ENCODE measurements at regions not wholly inside any gene's neighbourhood (a gene's known extent, or its start where the extent isn't known, plus 50 kb on each side); places are given as distances from the start of the nearest gene placed in this dataset.
A peak's percentile ranks its signal among the peaks of the same experiment; 100 is the strongest.

DNA sequence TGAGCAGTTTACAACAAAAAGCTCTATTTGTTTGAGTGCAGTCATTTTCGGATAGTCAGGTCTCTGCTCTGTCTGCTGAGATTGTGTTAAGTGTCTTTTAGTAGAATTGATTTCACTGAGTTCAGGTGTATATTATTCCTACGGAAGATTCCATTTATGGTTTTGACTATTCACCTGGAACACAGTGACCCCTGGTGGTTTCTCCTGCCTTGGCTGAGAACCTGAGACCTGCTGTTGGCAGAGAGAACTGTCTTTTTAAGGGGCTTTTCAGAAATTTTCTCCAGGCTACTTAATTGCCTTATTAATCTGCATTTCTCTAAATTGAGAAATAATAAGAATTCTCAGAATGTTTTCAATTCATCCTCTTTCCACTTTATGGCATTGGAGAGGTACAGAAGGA is 508.0 kb downstream of the TBC1D32 start:
- no peak overlapping the region for H2AK5ac ChIP-seq (ENCODE audit: low read depth, low read length)
- TF ChIP-seq RAD21 (IDR thresholded peaks at IDR 0.05 in 1 of 2, conservative IDR thresholded peaks at IDR 0.05 in 1 of 2; ENCODE audit: low read depth in 2 of 2, low read length in 2 of 2) (peak; percentile 74 to 81), NANOG (IDR thresholded peaks at IDR 0.05; ENCODE audit: insufficient read depth, low read depth, low read length, poor library complexity, severe bottlenecking) (no peak)
- TF ChIP-seq, protein P1, sequence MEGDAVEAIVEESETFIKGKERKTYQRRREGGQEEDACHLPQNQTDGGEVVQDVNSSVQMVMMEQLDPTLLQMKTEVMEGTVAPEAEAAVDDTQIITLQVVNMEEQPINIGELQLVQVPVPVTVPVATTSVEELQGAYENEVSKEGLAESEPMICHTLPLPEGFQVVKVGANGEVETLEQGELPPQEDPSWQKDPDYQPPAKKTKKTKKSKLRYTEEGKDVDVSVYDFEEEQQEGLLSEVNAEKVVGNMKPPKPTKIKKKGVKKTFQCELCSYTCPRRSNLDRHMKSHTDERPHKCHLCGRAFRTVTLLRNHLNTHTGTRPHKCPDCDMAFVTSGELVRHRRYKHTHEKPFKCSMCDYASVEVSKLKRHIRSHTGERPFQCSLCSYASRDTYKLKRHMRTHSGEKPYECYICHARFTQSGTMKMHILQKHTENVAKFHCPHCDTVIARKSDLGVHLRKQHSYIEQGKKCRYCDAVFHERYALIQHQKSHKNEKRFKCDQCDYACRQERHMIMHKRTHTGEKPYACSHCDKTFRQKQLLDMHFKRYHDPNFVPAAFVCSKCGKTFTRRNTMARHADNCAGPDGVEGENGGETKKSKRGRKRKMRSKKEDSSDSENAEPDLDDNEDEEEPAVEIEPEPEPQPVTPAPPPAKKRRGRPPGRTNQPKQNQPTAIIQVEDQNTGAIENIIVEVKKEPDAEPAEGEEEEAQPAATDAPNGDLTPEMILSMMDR (IDR thresholded peaks at IDR 0.05; ENCODE audit: control extremely low read depth in 1 of 3, insufficient read depth in 1 of 3, low read depth in 1 of 3, low read length in 3 of 3), result peak; percentile 52 to 73 (median 66)
- H3K9me3 ChIP-seq (ENCODE audit: insufficient read depth in 2 of 2, low read depth in 1 of 2, low read length in 1 of 2), result no peaks in the 10 kb centered on the region
- no peaks in the 10 kb centered on the region for H3K36me3 ChIP-seq (ENCODE audit: control insufficient read depth in 2 of 4, insufficient read depth in 4 of 4, low read length in 3 of 4)
- H3K4me3 ChIP-seq (ENCODE audit: extremely low read depth in 1 of 4, insufficient read depth in 2 of 4, low read depth in 3 of 4, low read length in 4 of 4), result no peak overlapping the region
- no peaks in the 10 kb centered on the region for H3K79me1 ChIP-seq (ENCODE audit: low read depth, low read length)
- POLR2A ChIA-PET (ENCODE audit: partially characterized antibody), result no interaction called here
- no peak overlapping the region for H2BK15ac ChIP-seq (ENCODE audit: low read length)
- FAIRE-seq (peak; percentile 24), DNase-seq (ENCODE audit: low read depth in 1 of 2, low spot score in 2 of 2) (peak in 1 of 2 experiments; percentile 62)
- H3K27ac ChIP-seq (ENCODE audit: low read depth, low read length), result no peak overlapping the region
- no peak overlapping the region for H3K23ac ChIP-seq (ENCODE audit: insufficient read length)
- no peak overlapping the region for H3K4me2 ChIP-seq (ENCODE audit: insufficient read depth in 1 of 2, low read depth in 2 of 2, low read length in 2 of 2)
- no peaks in the 10 kb centered on the region for H3K79me2 ChIP-seq (ENCODE audit: control insufficient read depth in 1 of 2, insufficient read depth in 2 of 2, low read length in 2 of 2)
- H2AFZ ChIP-seq (ENCODE audit: low read length), result peak overlapping the region; percentile 76; the same call in 1 of the 2 replicates
- H3K27me3 ChIP-seq (replicated peaks in 1 of 4; ENCODE audit: control insufficient read depth in 3 of 4, extremely low read depth in 1 of 4, insufficient read depth in 3 of 4, low read length in 3 of 4), result no peaks in the 10 kb centered on the region
- H2BK12ac ChIP-seq (ENCODE audit: low read depth, low read length), result no peak overlapping the region
- no peak overlapping the region for H2BK5ac ChIP-seq (ENCODE audit: low read depth, low read length)
- H3K23me2 ChIP-seq (ENCODE audit: low read depth, low read length), result no peaks in the 10 kb centered on the region
- H2BK120ac ChIP-seq (replicated peaks; ENCODE audit: low read depth, low read length), result no peak overlapping the region
- no peaks in the 10 kb centered on the region for H3K4me1 ChIP-seq (replicated peaks in 1 of 4; ENCODE audit: control insufficient read depth in 3 of 4, insufficient read depth in 4 of 4, low read length in 3 of 4)
- H3K4ac ChIP-seq (replicated peaks; ENCODE audit: insufficient read length, low read depth, low read length), result no peak overlapping the region
- H4K5ac ChIP-seq (ENCODE audit: insufficient read length, low read depth, low read length), result no peak overlapping the region
- no peak overlapping the region for H4K8ac ChIP-seq (ENCODE audit: extremely low read depth, insufficient read depth, low read length)
- CTCF ChIA-PET (ENCODE audit: partially characterized antibody), result interaction anchor here (0.7 to 3.8 kb wide), 9 partner anchors 8 to 420 kb away, joined by 3 to 14 read pairs (median 4); no protein-coding TSS in a partner anchor
- 64% methylated on average over 2 of the region's 2 CpGs; no CpG with 5 or more reads in 1 of the 2 experiments for WGBS, 2 experiments (ENCODE audit: extremely low coverage in 1 of 2, insufficient coverage in 1 of 2, insufficient read length in 1 of 2, insufficient replicate concordance in 2 of 2, low coverage in 1 of 2, low lambda C conversion rate in 2 of 2, missing lambda C conversion rate in 1 of 2)
- H3K14ac ChIP-seq (ENCODE audit: insufficient read length), result no peak overlapping the region
- no peak overlapping the region for H3K9ac ChIP-seq (replicated peaks in 1 of 4; ENCODE audit: extremely low read depth in 1 of 4, low read depth in 3 of 4, low read length in 3 of 4)
- H4K91ac ChIP-seq (replicated peaks; ENCODE audit: insufficient read length, low read length), result no peak overlapping the region
- no peaks in the 10 kb centered on the region for H4K20me1 ChIP-seq (replicated peaks in 1 of 2; ENCODE audit: control insufficient read depth in 1 of 2, insufficient read depth in 2 of 2, low read length in 2 of 2)
- H2BK20ac ChIP-seq (ENCODE audit: low read length), result no peak overlapping the region
- no peak overlapping the region for H3K56ac ChIP-seq (replicated peaks; ENCODE audit: insufficient read length, low read depth, low read length)
- H3K18ac ChIP-seq (ENCODE audit: extremely low read depth, low read length), result no peak overlapping the region
